ENCODE measurements at regions not wholly inside any gene's neighbourhood (a gene's known extent, or its start where the extent isn't known, plus 50 kb on each side); places are given as distances from the start of the nearest gene placed in this dataset.

DNA sequence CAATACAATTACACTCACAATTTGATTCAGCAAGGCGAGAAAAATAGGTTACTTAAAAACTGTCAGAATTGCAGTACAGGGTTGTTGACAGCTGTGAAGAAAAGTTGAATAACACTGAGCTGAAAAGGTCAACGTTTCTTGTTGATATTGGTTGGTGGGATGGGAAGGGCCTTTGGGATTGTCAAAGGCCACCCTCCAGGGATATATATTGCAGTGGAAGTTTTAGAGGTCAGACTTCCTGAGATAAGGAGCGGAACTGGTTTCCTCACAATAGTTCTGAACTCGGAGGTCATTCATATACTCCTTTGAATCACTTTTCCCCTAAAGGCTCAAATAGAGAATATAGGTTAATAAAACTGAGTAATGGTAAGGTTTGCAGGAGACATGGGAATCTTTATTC lies 417.2 kb downstream of the RAPGEF2 start:
- TF ChIP-seq, protein P1, sequence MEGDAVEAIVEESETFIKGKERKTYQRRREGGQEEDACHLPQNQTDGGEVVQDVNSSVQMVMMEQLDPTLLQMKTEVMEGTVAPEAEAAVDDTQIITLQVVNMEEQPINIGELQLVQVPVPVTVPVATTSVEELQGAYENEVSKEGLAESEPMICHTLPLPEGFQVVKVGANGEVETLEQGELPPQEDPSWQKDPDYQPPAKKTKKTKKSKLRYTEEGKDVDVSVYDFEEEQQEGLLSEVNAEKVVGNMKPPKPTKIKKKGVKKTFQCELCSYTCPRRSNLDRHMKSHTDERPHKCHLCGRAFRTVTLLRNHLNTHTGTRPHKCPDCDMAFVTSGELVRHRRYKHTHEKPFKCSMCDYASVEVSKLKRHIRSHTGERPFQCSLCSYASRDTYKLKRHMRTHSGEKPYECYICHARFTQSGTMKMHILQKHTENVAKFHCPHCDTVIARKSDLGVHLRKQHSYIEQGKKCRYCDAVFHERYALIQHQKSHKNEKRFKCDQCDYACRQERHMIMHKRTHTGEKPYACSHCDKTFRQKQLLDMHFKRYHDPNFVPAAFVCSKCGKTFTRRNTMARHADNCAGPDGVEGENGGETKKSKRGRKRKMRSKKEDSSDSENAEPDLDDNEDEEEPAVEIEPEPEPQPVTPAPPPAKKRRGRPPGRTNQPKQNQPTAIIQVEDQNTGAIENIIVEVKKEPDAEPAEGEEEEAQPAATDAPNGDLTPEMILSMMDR (IDR thresholded peaks at IDR 0.05) = no peak
- no peak for TF ChIP-seq POLR2A (IDR thresholded peaks at IDR 0.05)

All from ovary (tissue), 3 donors.